ENCODE measurements at regions not wholly inside any gene's neighbourhood (a gene's known extent, or its start where the extent isn't known, plus 50 kb on each side); places are given as distances from the start of the nearest gene placed in this dataset.

- ChIA-PET POLR2A (no interaction called here), CTCF (no interaction called here)
- BruUV-seq (replicated peaks) = no TSS peak
- intact Hi-C loops (cut with micrococcal nuclease; ENCODE audit: unreplicated experiment) = no loop called here
- Mint-ChIP-seq H3K36me3 (ENCODE audit: insufficient read depth, unreplicated experiment) (no peaks in the 10 kb centered on the region), H3K9me3 (ENCODE audit: unreplicated experiment) (no peaks in the 10 kb centered on the region), H3K4me1 (ENCODE audit: low read depth, unreplicated experiment) (no peaks in the 10 kb centered on the region), H3K27me3 (ENCODE audit: insufficient read depth, unreplicated experiment) (peaks cover 4% of the 10 kb centered on the region), H3K4me3 (ENCODE audit: unreplicated experiment) (no peak overlapping the region), H3K27ac (ENCODE audit: unreplicated experiment) (no peak overlapping the region)
- Histone ChIP-seq H3K9me3 (no peaks in the 10 kb centered on the region), H3K4me3 (ENCODE audit: low read depth, low read length) (no peak overlapping the region), H3K4me1 (no peaks in the 10 kb centered on the region), H3K36me3 (ENCODE audit: control insufficient read depth, insufficient read depth, low read length) (no peaks in the 10 kb centered on the region), H3K27me3 (replicated peaks; ENCODE audit: control insufficient read depth, insufficient read depth, low read length) (no peaks in the 10 kb centered on the region)
- TF ChIP-seq CTCF (IDR thresholded peaks at IDR 0.05; ENCODE audit: insufficient read depth in 1 of 2, low read depth in 1 of 2, low read length in 1 of 2, severe bottlenecking in 1 of 2, unreplicated experiment in 1 of 2) = no peak
- no peak for DNase-seq
Observed at GRCh38 chr10:9043466-9043865, 989.0 kb downstream of the GATA3 start.

DNA sequence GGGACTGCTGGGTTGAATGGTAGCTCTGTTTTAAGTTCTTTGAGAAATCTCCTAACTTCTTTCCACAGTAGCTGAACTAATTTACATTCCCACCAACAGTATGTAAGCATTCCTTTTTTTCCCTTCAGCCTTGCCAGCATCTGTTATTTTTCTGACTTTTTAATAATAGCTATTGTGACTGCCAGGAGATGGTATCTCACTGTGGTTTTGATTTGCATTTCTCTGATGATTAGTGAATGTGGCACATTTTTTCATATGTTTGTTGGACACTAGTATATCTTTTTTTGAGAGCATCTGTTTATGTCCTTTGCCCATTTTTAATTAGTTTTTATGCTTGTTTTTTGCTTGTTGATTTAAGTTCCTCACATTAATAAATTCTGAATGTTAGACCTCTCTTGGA lies 990.8 kb downstream of the GATA3 start:
- Mint-ChIP-seq H3K27ac (ENCODE audit: unreplicated experiment) (no peak overlapping the region), H3K9me3 (ENCODE audit: unreplicated experiment) (no peaks in the 10 kb centered on the region), H3K4me3 (ENCODE audit: unreplicated experiment) (no peak overlapping the region), H3K4me1 (ENCODE audit: low read depth, unreplicated experiment) (no peaks in the 10 kb centered on the region), H3K27me3 (ENCODE audit: insufficient read depth, unreplicated experiment) (peaks cover 4% of the 10 kb centered on the region), H3K36me3 (ENCODE audit: insufficient read depth, unreplicated experiment) (no peaks in the 10 kb centered on the region)
- no peak for TF ChIP-seq CTCF (IDR thresholded peaks at IDR 0.05; ENCODE audit: insufficient read depth in 1 of 2, low read depth in 1 of 2, low read length in 1 of 2, severe bottlenecking in 1 of 2, unreplicated experiment in 1 of 2)
- ChIA-PET CTCF (no interaction called here), POLR2A (no interaction called here)
- Histone ChIP-seq H3K36me3 (ENCODE audit: control insufficient read depth, insufficient read depth, low read length) (no peaks in the 10 kb centered on the region), H3K9me3 (no peaks in the 10 kb centered on the region), H3K4me3 (ENCODE audit: low read depth, low read length) (no peak overlapping the region), H3K4me1 (no peaks in the 10 kb centered on the region), H3K27me3 (replicated peaks; ENCODE audit: control insufficient read depth, insufficient read depth, low read length) (no peaks in the 10 kb centered on the region)
- intact Hi-C loops (cut with micrococcal nuclease; ENCODE audit: unreplicated experiment) = no loop called here
- DNase-seq = no peak
- no TSS peak for BruUV-seq (replicated peaks)

DNA sequence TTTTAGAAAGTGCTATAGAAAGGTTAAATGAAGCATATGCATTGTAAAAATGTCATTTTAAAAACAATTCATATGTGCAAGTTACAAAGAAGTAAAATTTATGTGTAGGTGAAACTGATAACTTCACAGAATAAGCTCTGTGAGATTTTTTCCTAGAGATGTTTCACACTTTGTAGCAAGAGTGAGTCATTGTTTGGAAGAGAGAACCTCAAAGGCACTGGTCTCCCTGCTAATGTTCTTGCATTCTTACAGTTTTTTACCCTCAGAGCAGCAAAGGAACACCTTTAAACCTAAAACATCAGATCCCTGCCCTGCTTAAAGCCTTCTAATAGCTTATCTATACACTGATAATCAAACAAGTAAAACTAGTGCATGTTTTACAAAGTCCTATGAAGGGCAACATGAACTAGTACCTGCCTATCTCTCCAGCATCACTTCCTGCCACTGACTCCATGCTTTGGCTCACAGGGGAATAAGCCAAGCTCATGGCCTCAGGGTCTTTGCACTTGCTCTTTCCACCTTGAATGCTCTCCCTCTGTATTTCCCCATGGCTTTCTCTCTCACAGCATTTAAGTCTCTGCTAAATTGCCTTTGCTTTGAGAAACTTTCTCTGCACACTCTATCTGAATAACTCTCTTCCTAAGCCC lies 997.0 kb downstream of the GATA3 start:
- Mint-ChIP-seq H3K27me3 (ENCODE audit: insufficient read depth, unreplicated experiment) (no peaks in the 10 kb centered on the region), H3K27ac (ENCODE audit: unreplicated experiment) (no peak overlapping the region), H3K9me3 (ENCODE audit: unreplicated experiment) (no peaks in the 10 kb centered on the region), H3K4me1 (ENCODE audit: low read depth, unreplicated experiment) (no peaks in the 10 kb centered on the region), H3K36me3 (ENCODE audit: insufficient read depth, unreplicated experiment) (no peaks in the 10 kb centered on the region), H3K4me3 (ENCODE audit: unreplicated experiment) (no peak overlapping the region)
- intact Hi-C loops (cut with micrococcal nuclease; ENCODE audit: unreplicated experiment) = no loop called here
- peaks cover 5% of the 10 kb centered on the region; the same call in 1 of the 2 replicates for H3K9me3 ChIP-seq
- no peaks in the 10 kb centered on the region for H3K27me3 ChIP-seq (replicated peaks; ENCODE audit: control insufficient read depth, insufficient read depth, low read length)
- CTCF ChIA-PET = no interaction called here
- DNase-seq = no peak
- TF ChIP-seq CTCF (IDR thresholded peaks at IDR 0.05; ENCODE audit: insufficient read depth in 1 of 2, low read depth in 1 of 2, low read length in 1 of 2, severe bottlenecking in 1 of 2, unreplicated experiment in 1 of 2) = no peak
- H3K4me1 ChIP-seq = no peaks in the 10 kb centered on the region
- no peaks in the 10 kb centered on the region for H3K36me3 ChIP-seq (ENCODE audit: control insufficient read depth, insufficient read depth, low read length)
- no peak overlapping the region for H3K4me3 ChIP-seq (ENCODE audit: low read depth, low read length)
- POLR2A ChIA-PET = no interaction called here
- no TSS peak for BruUV-seq (replicated peaks)
